Nephron (organoid): ENCODE measurements at regions not wholly inside any gene's neighbourhood (a gene's known extent, or its start where the extent isn't known, plus 50 kb on each side); places are given as distances from the start of the nearest gene placed in this dataset.
A peak's percentile ranks its signal among the peaks of the same experiment; 100 is the strongest.

ENCODE experiments used
- H3K27ac Mint-ChIP-seq, 3 experiments: 2 replicates each; pipeline ENCODE4 v1.8.0; 2020; ENCODE audit warnings: mixed read lengths in 3 of 3, mild to moderate bottlenecking in 2 of 3, moderate library complexity in 1 of 3
- H3K27me3 Mint-ChIP-seq: 2 replicates; pipeline ENCODE4 v1.8.0; 2021; ENCODE audit warnings: low read depth, mild to moderate bottlenecking, moderate library complexity, mixed read lengths
- H3K36me3 Mint-ChIP-seq: 2 replicates; pipeline ENCODE4 v1.8.0; 2020; ENCODE audit warnings: low read depth, mixed read lengths
- H3K4me1 Mint-ChIP-seq: 2 replicates; pipeline ENCODE4 v1.8.0; 2020; ENCODE audit warnings: mixed read lengths
- H3K4me3 Mint-ChIP-seq, 3 experiments: 2 replicates each; pipeline ENCODE4 v1.8.0; 2020; ENCODE audit warnings: mild to moderate bottlenecking in 3 of 3, mixed read lengths in 3 of 3, moderate library complexity in 2 of 3
- H3K9me3 Mint-ChIP-seq: 2 replicates; pipeline ENCODE4 v1.8.0; 2020; ENCODE audit warnings: mixed read lengths
- TF ChIP-seq, protein P1 (sequence below), 3 experiments: fragments of 200-600 bp; sonication (generic); IDR thresholded peaks; one replicate each; pipeline ENCODE4 v1.5.0; 2021; ENCODE audit warnings: antibody characterized with exemption in 3 of 3; ENCODE audit not compliant: unreplicated experiment in 3 of 3

DNA sequence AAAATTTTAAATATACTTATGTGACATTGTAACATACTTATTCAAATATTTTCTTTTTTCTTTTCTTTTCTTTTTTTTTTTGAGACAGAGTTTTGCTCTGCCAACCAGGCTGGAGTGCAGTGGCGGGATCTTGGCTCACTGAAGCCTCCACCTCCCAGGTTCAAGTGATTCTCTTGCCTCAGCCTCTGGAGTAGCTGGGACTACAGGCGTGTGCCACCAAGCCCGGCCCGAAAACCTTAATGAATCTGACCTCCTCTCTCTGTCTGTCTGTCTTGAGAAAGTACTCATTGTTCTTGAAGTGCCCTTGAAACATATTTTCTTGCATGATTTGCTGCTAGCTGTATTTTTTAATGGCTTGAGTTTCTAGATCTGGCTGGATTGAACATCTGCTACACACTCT lies 136.8 kb downstream of the ANAPC4 start:
- TF ChIP-seq, protein P1, sequence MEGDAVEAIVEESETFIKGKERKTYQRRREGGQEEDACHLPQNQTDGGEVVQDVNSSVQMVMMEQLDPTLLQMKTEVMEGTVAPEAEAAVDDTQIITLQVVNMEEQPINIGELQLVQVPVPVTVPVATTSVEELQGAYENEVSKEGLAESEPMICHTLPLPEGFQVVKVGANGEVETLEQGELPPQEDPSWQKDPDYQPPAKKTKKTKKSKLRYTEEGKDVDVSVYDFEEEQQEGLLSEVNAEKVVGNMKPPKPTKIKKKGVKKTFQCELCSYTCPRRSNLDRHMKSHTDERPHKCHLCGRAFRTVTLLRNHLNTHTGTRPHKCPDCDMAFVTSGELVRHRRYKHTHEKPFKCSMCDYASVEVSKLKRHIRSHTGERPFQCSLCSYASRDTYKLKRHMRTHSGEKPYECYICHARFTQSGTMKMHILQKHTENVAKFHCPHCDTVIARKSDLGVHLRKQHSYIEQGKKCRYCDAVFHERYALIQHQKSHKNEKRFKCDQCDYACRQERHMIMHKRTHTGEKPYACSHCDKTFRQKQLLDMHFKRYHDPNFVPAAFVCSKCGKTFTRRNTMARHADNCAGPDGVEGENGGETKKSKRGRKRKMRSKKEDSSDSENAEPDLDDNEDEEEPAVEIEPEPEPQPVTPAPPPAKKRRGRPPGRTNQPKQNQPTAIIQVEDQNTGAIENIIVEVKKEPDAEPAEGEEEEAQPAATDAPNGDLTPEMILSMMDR (IDR thresholded peaks at IDR 0.05; ENCODE audit: unreplicated experiment in 3 of 3) = no peak
- Mint-ChIP-seq H3K27me3 (no peaks in the 10 kb centered on the region), H3K36me3 (no peaks in the 10 kb centered on the region)

DNA sequence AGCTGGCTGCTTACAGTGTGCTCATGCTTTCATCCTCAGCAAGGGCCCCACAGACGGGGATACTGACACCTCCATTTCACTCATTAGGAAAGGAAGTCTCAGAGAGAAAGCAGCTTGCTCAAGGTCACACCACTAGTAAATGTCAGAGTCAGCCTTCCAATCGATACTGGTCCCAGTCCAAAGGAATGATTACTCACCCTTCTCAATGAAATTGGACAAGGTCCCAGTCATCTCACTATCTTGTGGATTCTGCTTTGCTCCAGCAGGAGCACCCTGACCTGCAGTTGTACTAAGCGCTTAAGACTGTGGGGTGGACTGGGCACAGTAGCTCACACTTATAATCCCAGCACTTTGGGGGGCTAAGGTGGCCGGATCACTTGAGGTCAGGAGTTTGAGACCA lies 132.2 kb upstream of the SLC34A2 start:
- no peaks in the 10 kb centered on the region for H3K9me3 Mint-ChIP-seq
- TF ChIP-seq, protein P1 (IDR thresholded peaks at IDR 0.05; ENCODE audit: unreplicated experiment in 3 of 3) = no peak
- H3K27ac Mint-ChIP-seq = no peak overlapping the region
- H3K27me3 Mint-ChIP-seq = no peaks in the 10 kb centered on the region
- no peaks in the 10 kb centered on the region for H3K36me3 Mint-ChIP-seq
- H3K4me3 Mint-ChIP-seq = no peak overlapping the region
- H3K4me1 Mint-ChIP-seq = peaks cover 8% of the 10 kb centered on the region

More for the DNA sequence above, 136.8 kb downstream of the ANAPC4 start:
- H3K4me1 Mint-ChIP-seq = no peaks in the 10 kb centered on the region
- H3K9me3 Mint-ChIP-seq = peaks cover 2% of the 10 kb centered on the region
- no peak overlapping the region for H3K27ac Mint-ChIP-seq
- H3K4me3 Mint-ChIP-seq = no peak overlapping the region

DNA sequence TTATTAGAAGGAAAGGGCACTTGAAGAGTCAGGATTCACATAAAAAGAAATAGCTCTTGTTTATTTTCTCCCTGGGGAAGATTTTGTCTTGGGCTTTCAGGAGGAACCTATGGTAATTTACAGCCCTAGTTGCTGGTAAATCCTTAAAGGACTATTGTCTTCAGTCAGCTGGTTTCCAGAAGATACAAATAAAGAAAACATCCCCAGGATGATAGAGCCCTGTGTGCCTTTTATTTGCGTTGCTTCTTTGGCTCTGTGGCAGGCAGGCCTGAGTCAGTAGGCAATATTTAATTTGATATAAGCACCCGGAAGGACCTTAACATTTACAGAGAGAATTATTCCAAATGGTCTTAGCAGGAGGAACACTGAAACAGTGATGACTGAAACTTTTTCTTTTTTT lies 131.0 kb upstream of the SLC34A2 start:
- H3K27me3 Mint-ChIP-seq = no peaks in the 10 kb centered on the region
- no peaks in the 10 kb centered on the region for H3K9me3 Mint-ChIP-seq
- peaks cover 8% of the 10 kb centered on the region for H3K4me1 Mint-ChIP-seq
- no peak overlapping the region for H3K4me3 Mint-ChIP-seq
- peak overlapping the region; percentile 79 to 89 (median 86) for H3K27ac Mint-ChIP-seq
- TF ChIP-seq, protein P1 (IDR thresholded peaks at IDR 0.05; ENCODE audit: unreplicated experiment in 3 of 3) = no peak
- H3K36me3 Mint-ChIP-seq = no peaks in the 10 kb centered on the region

DNA sequence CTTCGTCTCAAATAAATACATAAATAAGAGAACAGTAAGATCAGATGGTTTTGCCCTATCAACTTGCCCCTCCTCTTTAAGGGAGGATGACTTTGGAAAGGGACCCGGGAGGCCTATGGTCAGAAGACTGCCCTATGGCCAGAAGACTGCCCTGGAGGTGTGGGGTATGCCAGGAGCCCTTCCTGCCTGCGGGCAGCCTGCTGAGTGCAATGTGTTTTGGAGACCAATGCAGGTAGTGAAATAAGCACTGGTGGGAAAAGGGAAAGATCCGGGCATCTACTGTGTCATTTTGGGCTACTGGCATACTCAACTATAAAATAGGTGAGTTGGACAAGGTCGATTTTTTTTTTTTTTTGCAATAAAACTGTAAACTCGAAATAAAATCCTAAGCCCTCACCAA lies 129.8 kb upstream of the SLC34A2 start:
- TF ChIP-seq, protein P1 (IDR thresholded peaks at IDR 0.05; ENCODE audit: unreplicated experiment in 3 of 3) = no peak
- Mint-ChIP-seq H3K27ac (no peak overlapping the region), H3K36me3 (no peaks in the 10 kb centered on the region), H3K27me3 (no peaks in the 10 kb centered on the region), H3K4me3 (no peak overlapping the region), H3K4me1 (peaks cover 8% of the 10 kb centered on the region), H3K9me3 (no peaks in the 10 kb centered on the region)

DNA sequence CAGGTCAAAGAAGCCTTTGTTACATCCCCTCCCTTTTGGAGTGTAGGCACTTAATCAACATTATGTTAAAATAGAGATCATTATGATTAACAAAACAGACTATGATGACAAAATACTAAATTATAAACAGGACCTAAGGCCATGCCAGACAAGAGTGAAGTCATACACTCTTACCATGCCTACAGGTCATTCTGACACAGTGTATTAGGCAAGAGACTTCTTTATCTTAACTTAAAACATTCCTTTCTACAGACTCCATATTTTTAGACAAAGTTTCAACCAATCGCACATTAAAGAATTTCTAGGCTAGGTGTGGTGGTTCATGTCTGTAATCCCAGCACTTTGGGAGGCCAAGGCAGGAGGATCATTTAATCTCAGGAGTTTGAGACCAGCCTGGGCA lies 128.6 kb upstream of the SLC34A2 start:
- no peaks in the 10 kb centered on the region for H3K36me3 Mint-ChIP-seq
- H3K4me1 Mint-ChIP-seq = peaks cover 8% of the 10 kb centered on the region

DNA sequence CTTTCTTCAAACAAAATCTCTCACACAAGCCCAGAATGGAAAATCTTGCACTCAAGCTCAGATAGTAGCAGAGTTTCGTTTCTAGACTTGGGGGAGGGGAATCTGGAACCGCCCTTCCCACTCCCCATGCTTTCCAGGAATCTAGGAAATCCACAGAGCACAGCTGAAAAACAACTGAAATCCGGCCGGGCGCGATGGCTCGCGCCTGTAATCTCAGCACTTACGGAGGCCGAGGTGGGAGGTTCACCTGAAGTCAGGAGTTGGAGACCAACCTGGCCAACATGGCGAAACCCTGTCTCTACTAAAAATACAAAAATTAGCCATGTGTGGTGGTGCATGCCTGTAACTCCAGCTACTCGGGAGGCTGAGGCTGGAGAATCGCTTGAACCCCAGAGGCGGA lies 127.3 kb upstream of the SLC34A2 start:
- Mint-ChIP-seq H3K36me3 (no peaks in the 10 kb centered on the region), H3K27ac (no peak overlapping the region), H3K4me1 (peaks cover 8% of the 10 kb centered on the region), H3K27me3 (no peaks in the 10 kb centered on the region), H3K4me3 (no peak overlapping the region), H3K9me3 (no peaks in the 10 kb centered on the region)
- TF ChIP-seq, protein P1 (IDR thresholded peaks at IDR 0.05; ENCODE audit: unreplicated experiment in 3 of 3) = no peak

More for the DNA sequence above, 128.6 kb upstream of the SLC34A2 start:
- Mint-ChIP-seq H3K4me3 (no peak overlapping the region), H3K27ac (no peak overlapping the region), H3K27me3 (no peaks in the 10 kb centered on the region), H3K9me3 (no peaks in the 10 kb centered on the region)
- TF ChIP-seq, protein P1 (IDR thresholded peaks at IDR 0.05; ENCODE audit: unreplicated experiment in 3 of 3) = no peak
